Progenitor cell of endocrine pancreas (in vitro differentiated cells): ENCODE measurements at regions not wholly inside any gene's neighbourhood (a gene's known extent, or its start where the extent isn't known, plus 50 kb on each side); places are given as distances from the start of the nearest gene placed in this dataset.

Source experiments
- DNase-seq: peaks from one replicate; pipeline ENCODE4 v3.0.0; 2021; ENCODE audit warnings: low spot score; ENCODE audit not compliant: unreplicated experiment
- H3K27ac Mint-ChIP-seq: 2 replicates; pipeline ENCODE4 v1.8.0; 2021; ENCODE audit warnings: mild to moderate bottlenecking, moderate library complexity, mixed read lengths
- H3K27me3 Mint-ChIP-seq: 2 replicates; pipeline ENCODE4 v1.8.0; 2021; ENCODE audit warnings: mixed read lengths
- H3K36me3 Mint-ChIP-seq: 2 replicates; pipeline ENCODE4 v1.8.0; 2022; ENCODE audit warnings: mixed read lengths; ENCODE audit not compliant: insufficient read depth
- H3K4me1 Mint-ChIP-seq: 2 replicates; pipeline ENCODE4 v1.8.0; 2021; ENCODE audit warnings: low read depth, mixed read lengths
- H3K4me3 Mint-ChIP-seq: 2 replicates; pipeline ENCODE4 v1.8.0; 2021; ENCODE audit warnings: low read depth, mild to moderate bottlenecking, moderate library complexity, mixed read lengths
- H3K9me3 Mint-ChIP-seq: 2 replicates; pipeline ENCODE4 v1.8.0; 2021; ENCODE audit warnings: low read depth, mixed read lengths
- TF ChIP-seq, protein P1 (sequence below): fragments of 200-600 bp; sonication (generic); IDR thresholded peaks from one replicate; pipeline ENCODE4 v1.5.0; 2021; ENCODE audit warnings: antibody characterized with exemption, mild to moderate bottlenecking; ENCODE audit not compliant: unreplicated experiment

DNA sequence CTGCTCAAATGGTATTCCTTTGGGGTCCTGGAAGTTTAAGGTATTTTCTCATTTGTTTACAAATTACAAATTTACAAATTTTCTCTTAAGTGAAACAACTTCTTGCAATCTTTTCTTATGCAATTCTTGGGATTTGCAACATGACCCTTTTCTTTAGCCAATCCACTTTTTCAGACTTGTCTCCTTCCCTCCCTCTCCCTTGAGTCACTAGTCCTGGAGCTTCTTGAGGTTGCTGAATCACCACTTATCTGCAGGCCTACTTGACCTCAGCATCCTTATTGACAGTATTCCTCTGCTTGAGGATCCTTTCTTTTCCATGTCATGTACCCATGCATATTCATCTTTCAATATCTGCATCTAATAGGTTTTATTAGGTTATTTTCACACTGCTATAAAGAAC, 302.8 kb upstream of the ADAMTS5 start:
- no peak for DNase-seq
- H3K4me3 Mint-ChIP-seq = no peak overlapping the region
- H3K27me3 Mint-ChIP-seq = no peaks in the 10 kb centered on the region
- no peaks in the 10 kb centered on the region for H3K36me3 Mint-ChIP-seq
- TF ChIP-seq, protein P1, sequence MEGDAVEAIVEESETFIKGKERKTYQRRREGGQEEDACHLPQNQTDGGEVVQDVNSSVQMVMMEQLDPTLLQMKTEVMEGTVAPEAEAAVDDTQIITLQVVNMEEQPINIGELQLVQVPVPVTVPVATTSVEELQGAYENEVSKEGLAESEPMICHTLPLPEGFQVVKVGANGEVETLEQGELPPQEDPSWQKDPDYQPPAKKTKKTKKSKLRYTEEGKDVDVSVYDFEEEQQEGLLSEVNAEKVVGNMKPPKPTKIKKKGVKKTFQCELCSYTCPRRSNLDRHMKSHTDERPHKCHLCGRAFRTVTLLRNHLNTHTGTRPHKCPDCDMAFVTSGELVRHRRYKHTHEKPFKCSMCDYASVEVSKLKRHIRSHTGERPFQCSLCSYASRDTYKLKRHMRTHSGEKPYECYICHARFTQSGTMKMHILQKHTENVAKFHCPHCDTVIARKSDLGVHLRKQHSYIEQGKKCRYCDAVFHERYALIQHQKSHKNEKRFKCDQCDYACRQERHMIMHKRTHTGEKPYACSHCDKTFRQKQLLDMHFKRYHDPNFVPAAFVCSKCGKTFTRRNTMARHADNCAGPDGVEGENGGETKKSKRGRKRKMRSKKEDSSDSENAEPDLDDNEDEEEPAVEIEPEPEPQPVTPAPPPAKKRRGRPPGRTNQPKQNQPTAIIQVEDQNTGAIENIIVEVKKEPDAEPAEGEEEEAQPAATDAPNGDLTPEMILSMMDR = no peak
- H3K27ac Mint-ChIP-seq = no peak overlapping the region
- H3K4me1 Mint-ChIP-seq = no peaks in the 10 kb centered on the region
- no peaks in the 10 kb centered on the region for H3K9me3 Mint-ChIP-seq

DNA sequence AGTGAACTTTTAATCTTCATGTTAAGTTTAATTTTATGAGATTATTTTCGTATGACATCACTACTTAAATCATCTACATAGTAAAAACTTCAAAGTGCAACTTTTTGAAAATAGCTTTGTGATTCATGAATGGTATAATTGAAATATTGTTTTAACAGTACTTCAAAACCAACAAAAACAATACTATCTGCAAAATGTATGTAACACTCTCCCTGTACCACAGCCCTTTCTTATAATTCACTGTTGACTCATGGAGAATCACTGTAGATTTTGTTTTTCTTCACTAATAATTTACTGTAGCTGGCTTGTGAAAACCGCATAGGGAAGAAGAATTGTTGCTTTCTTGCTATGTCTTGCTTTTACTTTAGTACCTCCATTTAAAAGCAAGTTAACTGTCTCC, 301.4 kb upstream of the ADAMTS5 start:
- no peaks in the 10 kb centered on the region for H3K9me3 Mint-ChIP-seq
- TF ChIP-seq, protein P1 = no peak
- H3K27ac Mint-ChIP-seq = no peak overlapping the region
- H3K4me1 Mint-ChIP-seq = peaks cover 2% of the 10 kb centered on the region
- no peaks in the 10 kb centered on the region for H3K27me3 Mint-ChIP-seq
- no peak for DNase-seq
- H3K36me3 Mint-ChIP-seq = no peaks in the 10 kb centered on the region
- no peak overlapping the region for H3K4me3 Mint-ChIP-seq

DNA sequence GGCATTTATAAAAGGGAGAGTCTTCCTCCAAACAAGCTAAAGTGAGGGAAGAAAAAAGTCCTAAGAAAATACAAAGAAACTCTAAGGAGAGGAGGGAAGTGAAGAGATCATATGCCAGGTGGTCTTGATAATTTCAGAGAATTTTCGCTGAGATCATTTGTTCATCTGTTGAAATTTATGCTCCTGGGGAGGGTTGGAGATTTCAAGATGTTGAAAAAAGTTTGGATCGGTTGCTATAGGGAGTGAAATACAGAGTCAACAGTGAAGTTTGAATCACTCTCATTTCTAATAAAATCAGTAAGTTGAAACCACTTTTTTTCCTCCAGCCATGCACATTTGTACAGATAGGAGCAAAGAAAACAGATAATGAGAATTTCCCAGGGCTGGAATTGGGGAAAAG, 299.1 kb upstream of the ADAMTS5 start:
- Mint-ChIP-seq H3K4me1 (peaks cover 3% of the 10 kb centered on the region), H3K27me3 (no peaks in the 10 kb centered on the region), H3K27ac (no peak overlapping the region), H3K36me3 (no peaks in the 10 kb centered on the region), H3K9me3 (peaks cover 5% of the 10 kb centered on the region), H3K4me3 (no peak overlapping the region)
- TF ChIP-seq, protein P1 = no peak
- DNase-seq = no peak

DNA sequence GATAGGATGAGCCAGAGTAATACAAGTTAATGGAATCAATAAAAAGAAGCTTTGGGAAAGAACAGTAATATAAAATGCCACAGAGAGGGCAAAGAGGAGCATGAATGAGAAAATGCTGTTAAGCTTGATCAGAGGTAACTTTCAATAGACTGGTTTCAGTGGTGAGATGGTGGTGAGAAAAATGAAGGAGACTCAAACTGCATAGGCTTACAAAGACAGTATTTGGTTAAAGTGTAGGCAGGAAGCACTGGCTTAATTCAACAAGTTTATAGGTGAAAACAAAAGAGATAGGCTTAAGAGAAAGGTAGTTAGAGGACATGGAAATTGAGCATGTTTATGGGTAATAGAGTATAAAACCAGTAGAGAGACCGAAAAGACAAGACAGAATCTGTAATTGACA, 298.6 kb upstream of the ADAMTS5 start:
- peaks cover 3% of the 10 kb centered on the region for H3K4me1 Mint-ChIP-seq
- TF ChIP-seq, protein P1 = no peak
- DNase-seq = no peak
- no peak overlapping the region for H3K27ac Mint-ChIP-seq
- no peak overlapping the region for H3K4me3 Mint-ChIP-seq
- H3K9me3 Mint-ChIP-seq = peaks cover 5% of the 10 kb centered on the region
- H3K36me3 Mint-ChIP-seq = no peaks in the 10 kb centered on the region
- no peaks in the 10 kb centered on the region for H3K27me3 Mint-ChIP-seq

DNA sequence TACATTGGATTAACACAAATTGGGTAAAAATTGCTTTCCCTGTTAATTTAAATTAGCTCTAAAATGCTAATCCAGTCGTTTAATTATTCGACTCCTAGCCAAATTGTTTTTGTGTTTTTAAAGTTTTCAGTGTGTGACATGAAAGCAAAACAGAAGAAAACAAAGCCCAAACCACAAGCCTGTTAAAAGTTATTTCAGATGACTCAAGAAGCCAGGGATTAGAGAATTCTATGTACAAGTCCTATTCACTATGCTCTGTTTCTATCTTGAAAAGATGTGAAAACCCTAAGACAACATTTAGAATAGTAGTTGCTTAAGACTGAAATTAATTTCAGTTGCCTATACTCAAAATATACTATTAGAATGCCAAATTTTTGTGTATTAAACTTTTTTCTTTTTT, 294.8 kb upstream of the ADAMTS5 start:
- H3K9me3 Mint-ChIP-seq = peaks cover 5% of the 10 kb centered on the region
- peaks cover 3% of the 10 kb centered on the region for H3K4me1 Mint-ChIP-seq
- no peak overlapping the region for H3K4me3 Mint-ChIP-seq
- no peaks in the 10 kb centered on the region for H3K36me3 Mint-ChIP-seq
- no peak for DNase-seq
- no peak overlapping the region for H3K27ac Mint-ChIP-seq
- TF ChIP-seq, protein P1 = no peak
- no peaks in the 10 kb centered on the region for H3K27me3 Mint-ChIP-seq

DNA sequence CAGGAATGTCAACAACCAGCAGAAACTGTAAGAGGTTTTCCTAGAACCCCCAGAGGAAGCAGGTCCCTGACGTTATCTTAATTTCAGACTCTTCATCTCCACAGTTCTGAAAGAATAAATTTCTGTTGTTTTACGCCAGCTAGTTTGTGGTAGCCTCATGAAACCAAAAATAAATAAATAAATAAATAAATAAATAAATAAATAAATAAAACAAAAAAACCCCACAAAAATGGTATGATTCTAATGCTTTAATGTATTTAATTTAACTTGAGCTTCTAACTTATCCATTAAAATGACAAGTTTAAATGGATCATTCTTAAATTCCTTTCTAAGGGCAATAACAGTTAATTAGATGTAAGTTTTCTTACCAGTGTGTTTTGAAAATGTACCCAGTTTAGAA, 293.8 kb upstream of the ADAMTS5 start:
- Mint-ChIP-seq H3K9me3 (peaks cover 5% of the 10 kb centered on the region), H3K4me1 (peaks cover 3% of the 10 kb centered on the region), H3K4me3 (no peak overlapping the region), H3K27me3 (no peaks in the 10 kb centered on the region), H3K27ac (no peak overlapping the region), H3K36me3 (no peaks in the 10 kb centered on the region)
- DNase-seq = no peak
- TF ChIP-seq, protein P1 = no peak
